ENCODE measurements at regions not wholly inside any gene's neighbourhood (a gene's known extent, or its start where the extent isn't known, plus 50 kb on each side); places are given as distances from the start of the nearest gene placed in this dataset.

DNA sequence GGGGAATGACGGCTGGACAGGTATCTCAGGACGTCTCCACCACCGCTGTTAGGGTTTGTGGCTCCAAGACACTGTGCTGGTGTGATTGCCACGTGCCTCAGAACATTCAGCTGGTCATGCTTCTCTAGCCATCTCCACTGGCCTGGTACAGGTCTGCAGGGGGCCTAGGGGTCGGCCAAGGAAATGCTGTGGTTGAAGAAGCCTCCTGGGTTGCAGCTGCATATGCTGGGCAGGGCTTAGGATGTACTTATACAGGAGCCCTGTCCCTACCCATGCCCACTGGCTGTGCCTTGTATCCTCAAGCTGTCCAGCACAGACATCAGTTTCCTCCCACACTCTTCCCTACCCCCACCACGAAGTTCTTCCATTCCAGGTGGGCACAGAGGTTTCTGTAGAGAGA lies 64.1 kb downstream of the NPPC start:
- TF ChIP-seq CTCF (IDR thresholded peaks at IDR 0.05; ENCODE audit: extremely low read depth, low read depth, low read length) = no peak
- H3K4me1 ChIP-seq (ENCODE audit: insufficient read depth, low read length) = no peaks in the 10 kb centered on the region
- no peaks in the 10 kb centered on the region for H3K36me3 ChIP-seq (ENCODE audit: insufficient read depth, low read length)
- no peaks in the 10 kb centered on the region for H3K9me3 ChIP-seq (ENCODE audit: low read depth, low read length)
- no peak overlapping the region for H3K27ac ChIP-seq (ENCODE audit: low read depth, low read length)
- no peaks in the 10 kb centered on the region for H4K20me1 ChIP-seq (ENCODE audit: insufficient read depth, low read length)
- H3K4me3 ChIP-seq (ENCODE audit: insufficient read depth, low read length) = no peak overlapping the region
- peak; percentile 14 for DNase-seq (ENCODE audit: insufficient read length, low spot score, missing footprints)
- H2AFZ ChIP-seq (ENCODE audit: low read length) = no peak overlapping the region
- no peaks in the 10 kb centered on the region for H3K27me3 ChIP-seq (ENCODE audit: insufficient read depth, low read length)
- H3K79me2 ChIP-seq (ENCODE audit: insufficient read depth, low read length) = no peaks in the 10 kb centered on the region
- H3K4me2 ChIP-seq (ENCODE audit: insufficient read depth, low read length) = no peak overlapping the region

DNA sequence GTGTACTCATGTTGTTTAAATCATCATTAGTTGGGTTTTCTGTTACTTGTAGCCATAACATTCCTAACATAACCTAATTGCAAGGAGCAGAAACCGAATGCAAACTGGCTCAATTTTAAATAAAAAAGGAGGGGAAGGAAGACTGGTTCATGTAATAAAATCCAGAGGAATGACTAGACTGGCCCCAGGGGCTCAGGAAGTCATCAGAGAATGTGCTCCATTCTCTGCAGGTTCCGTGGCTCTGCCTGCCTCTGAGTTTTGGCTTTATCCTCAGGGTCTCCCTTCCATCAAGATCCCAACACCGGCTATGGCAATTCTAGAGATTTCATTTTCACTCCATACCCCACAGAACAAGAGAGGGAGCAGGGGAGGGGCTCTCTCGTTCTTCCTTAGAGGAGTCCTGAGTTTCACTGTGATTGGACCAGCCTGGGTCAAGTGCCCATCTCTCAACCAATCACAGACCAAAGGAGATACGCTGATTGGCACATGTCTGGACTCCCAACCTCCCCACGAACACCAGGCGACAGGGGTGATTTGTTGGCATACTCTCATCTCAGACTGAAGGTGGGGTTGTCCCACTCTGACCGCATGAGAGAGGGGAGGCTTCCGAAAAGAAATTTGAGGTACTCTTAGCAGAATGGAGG lies 64.8 kb downstream of the NPPC start:
- no peaks in the 10 kb centered on the region for H3K27me3 ChIP-seq (ENCODE audit: insufficient read depth, low read length)
- no peak for TF ChIP-seq CTCF (IDR thresholded peaks at IDR 0.05; ENCODE audit: extremely low read depth, low read depth, low read length)
- no peak overlapping the region for H3K4me2 ChIP-seq (ENCODE audit: insufficient read depth, low read length)
- no peaks in the 10 kb centered on the region for H3K36me3 ChIP-seq (ENCODE audit: insufficient read depth, low read length)
- no peaks in the 10 kb centered on the region for H3K79me2 ChIP-seq (ENCODE audit: insufficient read depth, low read length)
- H3K4me1 ChIP-seq (ENCODE audit: insufficient read depth, low read length) = no peaks in the 10 kb centered on the region
- H4K20me1 ChIP-seq (ENCODE audit: insufficient read depth, low read length) = no peaks in the 10 kb centered on the region
- H3K9me3 ChIP-seq (ENCODE audit: low read depth, low read length) = no peaks in the 10 kb centered on the region
- peak; percentile 9 for DNase-seq (ENCODE audit: insufficient read length, low spot score, missing footprints)
- H3K27ac ChIP-seq (ENCODE audit: low read depth, low read length) = no peak overlapping the region
- no peak overlapping the region for H2AFZ ChIP-seq (ENCODE audit: low read length)
- H3K4me3 ChIP-seq (ENCODE audit: insufficient read depth, low read length) = no peak overlapping the region

Measured in osteoblast (primary cell).